ENCODE measurements at regions not wholly inside any gene's neighbourhood (a gene's known extent, or its start where the extent isn't known, plus 50 kb on each side); places are given as distances from the start of the nearest gene placed in this dataset.
"Not testable (repeated sequence)": the region's sequence is repeated elsewhere in the genome, so short reads cannot be mapped to it uniquely, and the experiment has no call there.

DNA sequence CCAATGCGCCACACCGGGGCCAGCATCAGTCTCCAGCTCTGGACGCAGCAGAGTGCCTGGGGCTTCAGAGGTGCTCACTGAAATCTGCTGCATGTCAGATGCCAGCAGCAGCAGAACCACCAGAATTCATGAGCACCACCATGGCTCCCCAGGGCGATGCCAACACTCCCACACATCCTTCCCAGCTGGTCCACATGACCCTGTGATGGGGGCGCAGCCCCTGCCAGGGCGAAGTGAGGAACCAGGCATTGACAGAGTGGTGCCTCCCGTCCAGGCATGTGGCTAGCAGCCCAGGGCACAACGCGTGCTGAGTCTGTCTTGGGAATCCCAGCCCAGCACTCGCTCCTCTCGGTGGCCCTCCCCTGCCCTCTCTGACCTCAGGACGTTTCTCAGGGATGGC is 80.4 kb downstream of the DHCR7 start:
- no peaks in the 10 kb centered on the region for H3K36me3 ChIP-seq (ENCODE audit: control insufficient read depth in 2 of 2, insufficient read depth in 1 of 2, low read length in 2 of 2)
- CTCF ChIA-PET, result interaction anchor here (0.6 kb wide), 1 partner anchor 24 kb away, joined by 3 read pairs; no protein-coding TSS in a partner anchor
- TF ChIP-seq ZNF513 (tag by site-specific recombination; IDR thresholded peaks at IDR 0.05) (no peak), ZEB2 (tag by site-specific recombination; IDR thresholded peaks at IDR 0.05) (no peak), ZFHX2 (tag by site-specific recombination; conservative IDR thresholded peaks at IDR 0.05) (no peak), ZNF350 (tag by site-specific recombination; IDR thresholded peaks at IDR 0.05) (no peak), ZNF830 (tag by site-specific recombination; IDR thresholded peaks at IDR 0.05; ENCODE audit: low read depth) (no peak), ZNF747 (tag by site-specific recombination; IDR thresholded peaks at IDR 0.05) (no peak), ZBTB6 (tag by site-specific recombination; IDR thresholded peaks at IDR 0.05) (no peak)
- TF ChIP-seq, protein P1, sequence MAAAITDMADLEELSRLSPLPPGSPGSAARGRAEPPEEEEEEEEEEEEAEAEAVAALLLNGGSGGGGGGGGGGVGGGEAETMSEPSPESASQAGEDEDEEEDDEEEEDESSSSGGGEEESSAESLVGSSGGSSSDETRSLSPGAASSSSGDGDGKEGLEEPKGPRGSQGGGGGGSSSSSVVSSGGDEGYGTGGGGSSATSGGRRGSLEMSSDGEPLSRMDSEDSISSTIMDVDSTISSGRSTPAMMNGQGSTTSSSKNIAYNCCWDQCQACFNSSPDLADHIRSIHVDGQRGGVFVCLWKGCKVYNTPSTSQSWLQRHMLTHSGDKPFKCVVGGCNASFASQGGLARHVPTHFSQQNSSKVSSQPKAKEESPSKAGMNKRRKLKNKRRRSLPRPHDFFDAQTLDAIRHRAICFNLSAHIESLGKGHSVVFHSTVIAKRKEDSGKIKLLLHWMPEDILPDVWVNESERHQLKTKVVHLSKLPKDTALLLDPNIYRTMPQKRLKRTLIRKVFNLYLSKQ (tag by site-specific recombination; IDR thresholded peaks at IDR 0.05; ENCODE audit: borderline replicate concordance), result no peak
- no peaks in the 10 kb centered on the region for H3K4me1 ChIP-seq (ENCODE audit: control insufficient read depth, insufficient read depth, low read length)
- no peak overlapping the region for H3K4me3 ChIP-seq (ENCODE audit: low read depth, low read length)
- no peak overlapping the region for H3K27ac ChIP-seq (ENCODE audit: extremely low read depth, low read depth, low read length)
- POLR2A ChIA-PET, result no interaction called here
- no peaks in the 10 kb centered on the region for H3K9me3 ChIP-seq (ENCODE audit: control insufficient read depth, insufficient read depth, low read depth, low read length)

GRCh38 chr11:71367276-71367675 is 80.9 kb downstream of the DHCR7 start:
- H3K9me3 ChIP-seq (ENCODE audit: control insufficient read depth, insufficient read depth, low read depth, low read length); POLR2A ChIA-PET; H3K4me1 ChIP-seq (ENCODE audit: control insufficient read depth, insufficient read depth, low read length); H3K4me3 ChIP-seq (ENCODE audit: low read depth, low read length); CTCF ChIA-PET; H3K27ac ChIP-seq (ENCODE audit: extremely low read depth, low read depth, low read length); H3K36me3 ChIP-seq (ENCODE audit: control insufficient read depth in 2 of 2, insufficient read depth in 1 of 2, low read length in 2 of 2): not testable (repeated sequence)
- TF ChIP-seq ZNF146 (tag by site-specific recombination; IDR thresholded peaks at IDR 0.05), result peak; percentile 93

DNA sequence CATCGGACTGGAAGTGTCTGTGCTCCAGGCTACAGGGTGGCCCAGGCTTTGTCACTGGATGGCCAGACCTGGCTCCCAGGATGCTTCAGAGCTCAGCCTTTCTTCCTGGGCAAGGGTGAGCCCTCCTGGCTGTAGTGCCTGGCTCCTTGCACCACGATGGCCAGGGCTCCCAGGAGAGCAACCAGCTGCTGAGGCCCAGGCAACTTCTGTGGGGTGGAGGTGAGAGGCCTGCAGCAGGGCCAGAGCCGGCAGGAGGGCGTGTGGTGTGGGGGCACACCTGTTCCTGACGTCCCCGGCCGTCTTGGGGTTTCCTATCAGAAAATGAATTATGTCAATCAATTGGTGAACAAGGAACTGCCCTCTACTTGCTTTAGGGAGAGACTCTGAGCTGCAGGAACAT is 82.1 kb downstream of the DHCR7 start:
- H3K27ac ChIP-seq (ENCODE audit: extremely low read depth, low read depth, low read length), result no peak overlapping the region
- TF ChIP-seq ZNF664 (tag by site-specific recombination; IDR thresholded peaks at IDR 0.05) (no peak), ZNF621 (tag by site-specific recombination; IDR thresholded peaks at IDR 0.05) (no peak), ZNF394 (tag by site-specific recombination; IDR thresholded peaks at IDR 0.05; ENCODE audit: borderline replicate concordance) (no peak), ZNF23 (tag by site-specific recombination; IDR thresholded peaks at IDR 0.05; ENCODE audit: borderline replicate concordance) (no peak), ZFP37 (tag by site-specific recombination; IDR thresholded peaks at IDR 0.05) (no peak), ZNF701 (tag by site-specific recombination; IDR thresholded peaks at IDR 0.05) (no peak), ZNF350 (tag by site-specific recombination; IDR thresholded peaks at IDR 0.05) (no peak), TRIM28 (IDR thresholded peaks at IDR 0.05; ENCODE audit: borderline replicate concordance, low read length) (no peak), ZSCAN23 (tag by site-specific recombination; IDR thresholded peaks at IDR 0.05) (no peak), ZNF747 (tag by site-specific recombination; IDR thresholded peaks at IDR 0.05) (no peak), ZNF404 (tag by site-specific recombination; IDR thresholded peaks at IDR 0.05) (no peak), ZXDB (tag by site-specific recombination; IDR thresholded peaks at IDR 0.05) (no peak)
- TF ChIP-seq, protein P2, sequence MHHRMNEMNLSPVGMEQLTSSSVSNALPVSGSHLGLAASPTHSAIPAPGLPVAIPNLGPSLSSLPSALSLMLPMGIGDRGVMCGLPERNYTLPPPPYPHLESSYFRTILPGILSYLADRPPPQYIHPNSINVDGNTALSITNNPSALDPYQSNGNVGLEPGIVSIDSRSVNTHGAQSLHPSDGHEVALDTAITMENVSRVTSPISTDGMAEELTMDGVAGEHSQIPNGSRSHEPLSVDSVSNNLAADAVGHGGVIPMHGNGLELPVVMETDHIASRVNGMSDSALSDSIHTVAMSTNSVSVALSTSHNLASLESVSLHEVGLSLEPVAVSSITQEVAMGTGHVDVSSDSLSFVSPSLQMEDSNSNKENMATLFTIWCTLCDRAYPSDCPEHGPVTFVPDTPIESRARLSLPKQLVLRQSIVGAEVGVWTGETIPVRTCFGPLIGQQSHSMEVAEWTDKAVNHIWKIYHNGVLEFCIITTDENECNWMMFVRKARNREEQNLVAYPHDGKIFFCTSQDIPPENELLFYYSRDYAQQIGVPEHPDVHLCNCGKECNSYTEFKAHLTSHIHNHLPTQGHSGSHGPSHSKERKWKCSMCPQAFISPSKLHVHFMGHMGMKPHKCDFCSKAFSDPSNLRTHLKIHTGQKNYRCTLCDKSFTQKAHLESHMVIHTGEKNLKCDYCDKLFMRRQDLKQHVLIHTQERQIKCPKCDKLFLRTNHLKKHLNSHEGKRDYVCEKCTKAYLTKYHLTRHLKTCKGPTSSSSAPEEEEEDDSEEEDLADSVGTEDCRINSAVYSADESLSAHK (tag by site-specific recombination; IDR thresholded peaks at IDR 0.05), result no peak
- no peaks in the 10 kb centered on the region for H3K36me3 ChIP-seq (ENCODE audit: control insufficient read depth in 2 of 2, insufficient read depth in 1 of 2, low read length in 2 of 2)
- no peak overlapping the region for H3K4me3 ChIP-seq (ENCODE audit: low read depth, low read length)
- CTCF ChIA-PET, result interaction anchor here (0.7 kb wide), 1 partner anchor 54 kb away, joined by 3 read pairs; no protein-coding TSS in a partner anchor
- H3K4me1 ChIP-seq (ENCODE audit: control insufficient read depth, insufficient read depth, low read length), result no peaks in the 10 kb centered on the region
- POLR2A ChIA-PET, result no interaction called here
- no peaks in the 10 kb centered on the region for H3K9me3 ChIP-seq (ENCODE audit: control insufficient read depth, insufficient read depth, low read depth, low read length)
